ENCODE measurements at regions not wholly inside any gene's neighbourhood (a gene's known extent, or its start where the extent isn't known, plus 50 kb on each side); places are given as distances from the start of the nearest gene placed in this dataset.

GRCh38 chr5:40025586-40025985 lies 600.8 kb upstream of the DAB2 start:
- no peak for TF ChIP-seq CTCF (IDR thresholded peaks at IDR 0.05; ENCODE audit: insufficient read depth, missing control alignments)
- FAIRE-seq (no peak), DNase-seq (ENCODE audit: insufficient read length, low spot score) (no peak)

- no peak for TF ChIP-seq CTCF (IDR thresholded peaks at IDR 0.05; ENCODE audit: insufficient read depth, missing control alignments)
- no peak for FAIRE-seq
- DNase-seq (ENCODE audit: insufficient read length, low spot score): no peak
Measured at GRCh38 chr5:40022057-40022456, 597.3 kb upstream of the DAB2 start.

GRCh38 chr5:40021007-40021406 lies 596.2 kb upstream of the DAB2 start:
- no peak for TF ChIP-seq CTCF (IDR thresholded peaks at IDR 0.05; ENCODE audit: insufficient read depth, missing control alignments)
- FAIRE-seq (no peak), DNase-seq (ENCODE audit: insufficient read length, low spot score) (no peak)

- FAIRE-seq (no peak), DNase-seq (ENCODE audit: insufficient read length, low spot score) (no peak)
- no peak for TF ChIP-seq CTCF (IDR thresholded peaks at IDR 0.05; ENCODE audit: insufficient read depth, missing control alignments)
Measured at GRCh38 chr5:40017918-40018317, 593.1 kb upstream of the DAB2 start.

GRCh38 chr5:40017135-40017534 lies 592.4 kb upstream of the DAB2 start:
- DNase-seq (ENCODE audit: insufficient read length, low spot score) (no peak), FAIRE-seq (no peak)
- no peak for TF ChIP-seq CTCF (IDR thresholded peaks at IDR 0.05; ENCODE audit: insufficient read depth, missing control alignments)

- FAIRE-seq: no peak
- no peak for DNase-seq (ENCODE audit: insufficient read length, low spot score)
Measured at GRCh38 chr5:40010436-40010835, 585.7 kb upstream of the DAB2 start.

GRCh38 chr5:40006260-40006659 lies 581.5 kb upstream of the DAB2 start:
- DNase-seq (ENCODE audit: insufficient read length, low spot score): no peak
- no peak for TF ChIP-seq CTCF (IDR thresholded peaks at IDR 0.05; ENCODE audit: insufficient read depth, missing control alignments)
- no peak for FAIRE-seq

More at GRCh38 chr5:40010436-40010835, 585.7 kb upstream of the DAB2 start:
- TF ChIP-seq CTCF (IDR thresholded peaks at IDR 0.05; ENCODE audit: insufficient read depth, missing control alignments): no peak
